ENCODE measurements at regions not wholly inside any gene's neighbourhood (a gene's known extent, or its start where the extent isn't known, plus 50 kb on each side); places are given as distances from the start of the nearest gene placed in this dataset.

DNA sequence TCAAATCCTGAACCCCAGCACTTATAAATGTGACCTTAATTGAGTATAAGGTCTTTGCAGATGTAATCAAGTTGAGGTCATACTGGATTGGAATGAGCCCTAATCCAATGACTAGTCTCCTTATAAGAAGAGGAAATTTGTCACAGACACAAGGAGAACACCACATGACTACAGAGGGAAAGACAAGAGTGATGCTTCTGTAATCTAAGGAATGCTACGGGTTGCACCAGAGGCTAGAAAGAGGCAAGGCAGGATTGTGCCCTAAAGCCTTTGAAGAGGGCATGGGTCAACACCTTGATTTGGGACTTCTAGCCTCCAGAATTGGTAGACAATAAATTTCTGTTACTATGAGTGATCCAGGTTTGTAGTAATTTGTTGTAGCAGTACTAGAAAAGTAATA, 135.0 kb downstream of the FOXG1 start:
- H3K27me3 ChIP-seq (ENCODE audit: low read depth), result no peaks in the 10 kb centered on the region
- no peak overlapping the region for H3K4me3 ChIP-seq
- in situ Hi-C loops (cut with MboI; ENCODE audit: low sequenced_read_pairs), result no loop called here
- no peak for DNase-seq (ENCODE audit: low spot score in 2 of 2)
- no peaks in the 10 kb centered on the region for H3K9me3 ChIP-seq
- H3K4me1 ChIP-seq, result no peaks in the 10 kb centered on the region
- H3K36me3 ChIP-seq (replicated peaks), result no peaks in the 10 kb centered on the region

DNA sequence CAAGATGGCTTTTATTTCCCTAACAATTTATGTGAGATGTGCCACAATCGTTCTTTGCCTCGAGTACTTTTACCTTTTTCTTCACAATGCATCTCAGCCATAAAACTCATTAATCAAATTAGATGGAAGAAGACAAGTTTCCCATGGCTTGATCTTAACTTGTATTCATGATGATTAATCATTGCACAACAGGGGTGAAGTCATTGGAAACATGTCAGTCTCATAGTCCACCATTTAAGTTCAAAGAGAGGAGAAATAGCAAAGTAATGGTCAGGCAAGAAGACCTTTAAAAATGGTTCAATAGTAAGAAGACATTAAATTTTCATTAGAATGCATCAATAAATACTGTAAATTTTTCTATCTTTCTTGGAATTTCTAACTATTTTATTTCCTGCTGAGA, 136.3 kb downstream of the FOXG1 start:
- Histone ChIP-seq H3K9me3 (no peaks in the 10 kb centered on the region), H3K4me3 (no peak overlapping the region), H3K4me1 (no peaks in the 10 kb centered on the region), H3K27me3 (ENCODE audit: low read depth) (no peaks in the 10 kb centered on the region), H3K36me3 (replicated peaks) (no peaks in the 10 kb centered on the region)
- in situ Hi-C loops (cut with MboI; ENCODE audit: low sequenced_read_pairs), result no loop called here
- no peak for DNase-seq (ENCODE audit: low spot score in 2 of 2)

DNA sequence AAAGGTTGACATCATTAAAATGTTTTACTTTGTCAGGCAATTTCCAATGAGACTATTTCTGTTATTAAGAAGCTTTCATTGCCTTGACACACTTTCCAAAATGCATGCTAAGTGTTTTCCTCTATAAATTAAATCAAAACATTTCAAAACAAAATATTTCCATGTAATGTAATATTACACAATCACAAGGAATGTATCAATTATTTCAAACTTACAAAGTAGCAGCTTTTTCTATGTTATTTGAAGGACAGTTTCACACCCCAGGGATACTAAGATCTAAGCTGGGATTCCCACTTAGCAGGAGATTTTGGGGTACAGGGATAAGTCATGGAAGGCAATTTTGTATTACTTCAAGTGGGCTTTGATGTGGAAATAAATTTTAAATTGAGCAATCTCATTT, 144.9 kb downstream of the FOXG1 start:
- in situ Hi-C loops (cut with MboI; ENCODE audit: low sequenced_read_pairs), result no loop called here
- H3K4me3 ChIP-seq, result no peak overlapping the region
- H3K9me3 ChIP-seq, result no peaks in the 10 kb centered on the region
- H3K27me3 ChIP-seq (ENCODE audit: low read depth), result no peaks in the 10 kb centered on the region
- no peak for DNase-seq (ENCODE audit: low spot score in 2 of 2)
- 0 out of 2 replicates have a peak, but pooled peaks cover 3% of the 10 kb centered on the region for H3K4me1 ChIP-seq
- H3K36me3 ChIP-seq (replicated peaks), result no peaks in the 10 kb centered on the region

DNA sequence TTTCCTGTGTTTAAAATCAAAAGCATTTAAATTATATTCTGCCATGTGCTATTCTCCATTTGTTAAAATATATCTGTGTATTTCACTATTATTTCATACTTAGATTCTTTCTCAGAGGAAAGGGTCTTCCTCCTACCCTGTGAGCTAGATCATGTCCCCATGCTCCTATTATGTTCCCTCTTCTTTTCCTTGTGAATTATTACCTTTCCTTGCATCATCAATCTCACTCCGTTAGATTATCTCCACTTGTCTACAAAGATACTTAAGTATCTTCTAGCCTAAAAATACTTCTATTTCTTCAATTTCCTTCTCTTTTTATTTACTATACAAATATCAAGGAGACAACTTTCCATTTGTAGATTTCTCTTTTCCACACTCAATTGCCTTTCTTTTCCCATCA, 146.5 kb downstream of the FOXG1 start:
- Histone ChIP-seq H3K9me3 (no peaks in the 10 kb centered on the region), H3K27me3 (ENCODE audit: low read depth) (no peaks in the 10 kb centered on the region), H3K36me3 (replicated peaks) (no peaks in the 10 kb centered on the region), H3K4me3 (no peak overlapping the region), H3K4me1 (0 out of 2 replicates have a peak, but pooled peaks cover 3% of the 10 kb centered on the region)
- in situ Hi-C loops (cut with MboI; ENCODE audit: low sequenced_read_pairs), result no loop called here
- no peak for DNase-seq (ENCODE audit: low spot score in 2 of 2)

DNA sequence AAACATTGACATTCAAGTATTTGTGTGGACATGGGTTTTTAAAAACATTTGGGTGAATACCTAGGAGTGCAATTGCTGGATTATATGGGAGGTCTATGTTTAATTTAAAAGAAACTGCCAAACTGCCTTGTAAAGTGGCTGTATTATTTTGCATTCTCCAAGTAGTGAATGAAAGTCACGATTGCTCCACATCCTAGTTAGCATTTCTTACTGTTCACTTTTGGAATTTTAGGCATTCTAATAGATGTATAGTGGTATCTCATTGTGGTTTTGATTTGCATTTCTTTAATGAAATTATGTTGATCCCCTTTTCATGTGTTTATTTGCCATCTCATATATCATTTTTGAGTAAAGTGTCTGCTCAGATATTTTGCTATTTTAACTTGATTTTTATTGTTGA, 159.5 kb downstream of the FOXG1 start:
- in situ Hi-C loops (cut with MboI; ENCODE audit: low sequenced_read_pairs), result no loop called here
- H3K9me3 ChIP-seq, result no peaks in the 10 kb centered on the region
- peaks cover 34% of the 10 kb centered on the region for H3K4me1 ChIP-seq

DNA sequence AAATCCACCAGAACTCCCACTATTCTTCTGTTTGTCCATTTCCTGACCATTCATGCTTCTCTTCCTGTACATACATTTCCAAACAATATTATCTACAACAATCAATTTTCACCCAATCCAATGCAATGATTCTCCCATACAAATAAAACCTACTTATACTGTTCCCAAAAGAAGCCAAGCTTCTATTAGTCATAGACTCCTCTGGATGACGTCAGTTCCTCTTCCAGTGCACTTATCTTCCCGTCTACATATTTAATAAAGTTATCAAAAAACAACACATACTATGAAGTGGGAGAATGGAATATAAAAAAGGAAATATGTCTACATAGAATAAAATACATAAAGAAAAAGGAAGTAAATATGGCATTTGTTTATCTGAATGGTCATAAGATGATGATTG, 165.4 kb downstream of the FOXG1 start:
- peaks cover 2% of the 10 kb centered on the region; the same call in 1 of the 2 replicates for H3K9me3 ChIP-seq
- in situ Hi-C loops (cut with MboI; ENCODE audit: low sequenced_read_pairs), result no loop called here

More for the DNA sequence above, 159.5 kb downstream of the FOXG1 start:
- no peak overlapping the region for H3K4me3 ChIP-seq
- DNase-seq (ENCODE audit: low spot score in 2 of 2), result peak in 1 of 2 experiments; percentile 97
- H3K36me3 ChIP-seq (replicated peaks), result no peaks in the 10 kb centered on the region
- H3K27me3 ChIP-seq (ENCODE audit: low read depth), result no peaks in the 10 kb centered on the region

DNA sequence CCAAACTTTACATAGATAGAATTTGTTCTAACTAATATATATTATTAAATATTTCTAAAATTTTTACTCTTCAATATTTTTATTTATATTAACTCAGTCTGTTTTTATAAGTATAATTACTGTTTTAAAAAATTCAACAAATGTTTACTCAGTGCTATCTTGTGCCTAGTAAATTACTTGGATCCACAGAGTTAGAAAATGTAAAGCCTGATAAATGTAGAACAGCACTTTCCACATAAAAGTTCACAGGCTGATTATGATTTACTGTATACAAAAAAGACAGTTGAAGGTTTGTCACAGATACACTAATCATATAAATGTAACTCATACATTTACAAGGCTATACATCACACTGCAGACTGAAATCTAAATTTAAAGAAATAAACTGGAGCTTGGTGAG, 170.0 kb downstream of the FOXG1 start:
- H3K36me3 ChIP-seq (replicated peaks), result no peaks in the 10 kb centered on the region
- no peaks in the 10 kb centered on the region for H3K27me3 ChIP-seq (ENCODE audit: low read depth)
- no peak overlapping the region for H3K4me3 ChIP-seq
- no peaks in the 10 kb centered on the region for H3K4me1 ChIP-seq
- in situ Hi-C loops (cut with MboI; ENCODE audit: low sequenced_read_pairs), result no loop called here
- H3K9me3 ChIP-seq, result peaks cover 2% of the 10 kb centered on the region; the same call in 1 of the 2 replicates
- no peak for DNase-seq (ENCODE audit: low spot score in 2 of 2)

More for the DNA sequence above, 165.4 kb downstream of the FOXG1 start:
- Histone ChIP-seq H3K4me3 (no peak overlapping the region), H3K4me1 (peaks cover 11% of the 10 kb centered on the region), H3K36me3 (replicated peaks) (no peaks in the 10 kb centered on the region), H3K27me3 (ENCODE audit: low read depth) (no peaks in the 10 kb centered on the region)
- DNase-seq (ENCODE audit: low spot score in 2 of 2), result no peak

DNA sequence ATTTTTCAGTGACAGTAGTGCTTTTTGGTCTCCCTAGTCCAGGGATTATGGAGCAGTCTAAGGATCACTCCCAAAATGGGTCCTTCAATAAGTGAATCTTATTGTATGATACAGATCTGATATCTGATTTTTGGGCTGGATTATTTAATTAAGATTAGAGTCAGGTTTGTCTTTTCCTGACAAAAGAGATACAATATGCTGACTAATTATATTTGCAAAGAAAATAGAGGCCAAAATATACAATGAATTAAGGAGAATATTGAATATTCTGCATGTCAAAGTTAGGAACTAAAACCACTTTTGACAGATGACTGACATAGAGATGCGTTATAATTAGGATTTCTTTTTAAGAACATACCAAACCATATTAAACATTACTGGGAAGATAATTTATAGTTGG, 175.2 kb downstream of the FOXG1 start:
- no peak for DNase-seq (ENCODE audit: low spot score in 2 of 2)
- in situ Hi-C loops (cut with MboI; ENCODE audit: low sequenced_read_pairs), result no loop called here

DNA sequence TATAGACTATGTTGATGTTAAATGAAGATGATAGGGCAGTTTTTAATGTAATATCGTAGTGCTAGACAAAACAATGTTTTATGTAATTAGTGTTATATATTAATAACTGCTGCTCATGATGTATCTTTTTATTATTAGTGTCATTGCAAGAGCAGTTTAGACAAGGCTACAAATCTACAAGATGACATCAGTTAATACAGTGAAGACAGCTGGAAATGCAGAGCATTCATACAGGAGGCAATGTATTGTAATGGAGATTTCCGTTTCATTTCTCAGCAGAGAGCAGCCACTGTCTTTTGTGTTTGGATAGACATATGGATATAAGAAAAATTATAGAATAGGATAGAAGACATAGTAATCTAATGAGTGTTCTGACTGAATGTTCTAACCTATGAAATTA, 178.0 kb downstream of the FOXG1 start:
- no peaks in the 10 kb centered on the region for H3K9me3 ChIP-seq
- no peaks in the 10 kb centered on the region for H3K36me3 ChIP-seq (replicated peaks)
- in situ Hi-C loops (cut with MboI; ENCODE audit: low sequenced_read_pairs), result no loop called here
- H3K4me1 ChIP-seq, result peaks cover 7% of the 10 kb centered on the region
- peak in 1 of 2 experiments; percentile 76 for DNase-seq (ENCODE audit: low spot score in 2 of 2)
- H3K27me3 ChIP-seq (ENCODE audit: low read depth), result no peaks in the 10 kb centered on the region
- H3K4me3 ChIP-seq, result no peak overlapping the region

More for the DNA sequence above, 175.2 kb downstream of the FOXG1 start:
- Histone ChIP-seq H3K9me3 (no peaks in the 10 kb centered on the region), H3K4me1 (peaks cover 7% of the 10 kb centered on the region), H3K36me3 (replicated peaks) (no peaks in the 10 kb centered on the region), H3K27me3 (ENCODE audit: low read depth) (no peaks in the 10 kb centered on the region), H3K4me3 (no peak overlapping the region)

DNA sequence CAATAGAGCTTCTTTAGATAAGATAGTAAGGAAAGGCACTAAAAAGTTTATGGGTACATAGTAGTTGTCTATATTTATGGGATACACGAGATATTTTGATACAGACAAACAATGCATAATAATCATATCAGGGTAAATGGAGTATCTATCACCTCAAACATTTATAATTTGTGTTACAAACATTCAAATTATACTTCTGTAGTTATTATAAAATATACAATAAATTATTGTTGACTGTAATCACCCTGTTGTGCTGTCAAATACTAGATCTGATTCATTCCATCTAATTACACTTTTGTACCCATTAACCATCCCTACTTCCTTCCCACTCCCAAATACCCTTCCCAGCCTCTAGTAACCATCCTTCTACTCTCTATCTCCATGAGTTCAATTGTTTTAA, 179.7 kb downstream of the FOXG1 start:
- Histone ChIP-seq H3K36me3 (replicated peaks) (no peaks in the 10 kb centered on the region), H3K4me1 (peaks cover 7% of the 10 kb centered on the region), H3K9me3 (no peaks in the 10 kb centered on the region), H3K27me3 (ENCODE audit: low read depth) (no peaks in the 10 kb centered on the region), H3K4me3 (no peak overlapping the region)
- no peak for DNase-seq (ENCODE audit: low spot score in 2 of 2)
- in situ Hi-C loops (cut with MboI; ENCODE audit: low sequenced_read_pairs), result no loop called here

DNA sequence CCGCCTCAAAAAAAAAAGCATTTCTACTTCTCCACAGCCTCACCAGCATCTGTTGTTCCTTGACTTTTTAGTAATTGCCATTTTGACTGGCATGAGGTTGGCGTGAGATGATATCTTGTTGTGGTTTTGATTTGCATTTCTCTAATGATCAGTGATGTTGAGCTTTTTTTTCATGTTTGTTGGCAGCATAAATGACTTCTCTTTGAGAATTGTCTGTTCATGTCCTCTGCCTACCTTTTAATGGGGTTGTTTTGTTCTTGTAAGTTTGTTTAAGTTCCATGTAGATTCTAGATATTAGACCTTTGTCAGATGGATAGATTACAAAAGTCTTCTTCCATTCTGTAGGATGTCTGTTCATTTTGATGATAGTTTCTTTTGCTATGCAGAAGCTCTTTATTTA, 182.9 kb downstream of the FOXG1 start:
- no peaks in the 10 kb centered on the region for H3K9me3 ChIP-seq
- H3K27me3 ChIP-seq (ENCODE audit: low read depth), result no peaks in the 10 kb centered on the region
- no peak overlapping the region for H3K4me3 ChIP-seq
- H3K4me1 ChIP-seq, result peaks cover 5% of the 10 kb centered on the region
- in situ Hi-C loops (cut with MboI; ENCODE audit: low sequenced_read_pairs), result no loop called here
- no peaks in the 10 kb centered on the region for H3K36me3 ChIP-seq (replicated peaks)
- no peak for DNase-seq (ENCODE audit: low spot score in 2 of 2)

DNA sequence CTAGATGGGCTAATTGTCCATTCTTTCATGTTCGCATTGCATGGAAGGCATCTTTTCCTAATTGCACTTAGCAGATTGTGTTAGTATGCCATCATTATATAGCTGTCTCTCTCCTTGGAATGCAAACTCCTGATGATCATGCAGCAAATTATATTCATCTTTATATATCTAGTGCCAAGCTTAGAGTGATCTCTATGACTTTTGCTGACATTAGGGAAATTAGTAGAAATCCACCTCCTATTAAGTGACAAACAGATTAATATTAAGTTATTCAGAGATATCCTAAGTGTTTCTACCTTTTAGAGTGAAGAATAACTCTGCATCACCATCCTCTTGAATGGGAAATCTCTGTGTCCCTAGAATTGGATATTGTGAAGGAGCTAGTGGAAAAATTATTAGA, 185.6 kb downstream of the FOXG1 start:
- H3K4me1 ChIP-seq, result no peaks in the 10 kb centered on the region
- in situ Hi-C loops (cut with MboI; ENCODE audit: low sequenced_read_pairs), result no loop called here
- no peak for DNase-seq (ENCODE audit: low spot score in 2 of 2)
- H3K9me3 ChIP-seq, result no peaks in the 10 kb centered on the region
- H3K4me3 ChIP-seq, result no peak overlapping the region
- H3K27me3 ChIP-seq (ENCODE audit: low read depth), result no peaks in the 10 kb centered on the region
- H3K36me3 ChIP-seq (replicated peaks), result no peaks in the 10 kb centered on the region

DNA sequence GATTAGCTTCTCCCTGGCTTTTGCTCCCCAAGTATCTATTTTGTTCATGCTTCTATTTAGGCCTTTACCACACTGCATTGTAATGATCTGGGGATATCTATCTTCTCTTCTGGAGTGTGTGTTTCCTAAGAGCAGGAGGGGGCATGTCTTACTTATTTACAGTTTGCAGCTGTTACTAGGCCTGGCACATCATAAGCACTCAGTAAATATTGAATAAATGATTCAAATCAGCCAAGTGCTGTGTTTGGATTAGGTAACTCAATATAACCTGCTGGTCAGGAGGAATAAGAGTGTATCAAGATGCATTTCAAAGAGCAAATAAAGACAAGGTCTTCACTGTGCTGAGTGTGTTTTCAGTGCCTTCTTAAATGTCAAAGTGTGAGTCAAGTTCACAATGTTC, 186.1 kb downstream of the FOXG1 start:
- Histone ChIP-seq H3K36me3 (replicated peaks) (no peaks in the 10 kb centered on the region), H3K4me1 (no peaks in the 10 kb centered on the region), H3K4me3 (no peak overlapping the region), H3K27me3 (ENCODE audit: low read depth) (no peaks in the 10 kb centered on the region), H3K9me3 (no peaks in the 10 kb centered on the region)
- DNase-seq (ENCODE audit: low spot score in 2 of 2), result no peak
- in situ Hi-C loops (cut with MboI; ENCODE audit: low sequenced_read_pairs), result no loop called here

DNA sequence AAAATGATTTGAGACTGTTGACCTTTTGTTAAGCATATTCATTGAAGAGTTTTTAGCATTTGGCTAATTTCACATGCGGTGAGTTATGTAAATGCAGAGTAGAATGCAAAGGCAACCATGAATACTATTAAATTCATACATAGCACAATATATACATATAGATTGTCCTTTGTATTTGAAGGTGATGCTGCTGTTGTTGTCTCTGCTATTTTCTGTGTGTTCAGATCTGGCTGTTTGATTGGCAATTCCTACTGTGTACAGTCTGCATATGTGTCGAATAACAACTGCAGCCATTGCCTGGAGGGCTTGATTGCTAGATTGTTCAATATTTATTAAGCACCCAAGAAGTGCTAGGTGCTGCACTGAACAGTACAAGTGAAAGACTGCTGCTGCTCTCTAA, 187.4 kb downstream of the FOXG1 start:
- H3K27me3 ChIP-seq (ENCODE audit: low read depth), result no peaks in the 10 kb centered on the region
- H3K9me3 ChIP-seq, result no peaks in the 10 kb centered on the region
- no peaks in the 10 kb centered on the region for H3K4me1 ChIP-seq
- in situ Hi-C loops (cut with MboI; ENCODE audit: low sequenced_read_pairs), result no loop called here
- H3K36me3 ChIP-seq (replicated peaks), result no peaks in the 10 kb centered on the region
- no peak overlapping the region for H3K4me3 ChIP-seq
- DNase-seq (ENCODE audit: low spot score in 2 of 2), result no peak

Measured in HAP-1 (cell line).